Hematopoietic multipotent progenitor cell treated with erythropoietin and hydrocortisone succinate and interleukin-3 and kit ligand, for 4 days (in vitro differentiated cells): ENCODE measurements at regions not wholly inside any gene's neighbourhood (a gene's known extent, or its start where the extent isn't known, plus 50 kb on each side); places are given as distances from the start of the nearest gene placed in this dataset.

Experiments
- DNase-seq: peaks from one replicate; pipeline ENCODE4 v3.0.0-alpha.2; 2015

- no peak for DNase-seq
These were observed 198.7 kb upstream of the ZNF507 start for GRCh38 chr19:32146664-32147063.

DNA sequence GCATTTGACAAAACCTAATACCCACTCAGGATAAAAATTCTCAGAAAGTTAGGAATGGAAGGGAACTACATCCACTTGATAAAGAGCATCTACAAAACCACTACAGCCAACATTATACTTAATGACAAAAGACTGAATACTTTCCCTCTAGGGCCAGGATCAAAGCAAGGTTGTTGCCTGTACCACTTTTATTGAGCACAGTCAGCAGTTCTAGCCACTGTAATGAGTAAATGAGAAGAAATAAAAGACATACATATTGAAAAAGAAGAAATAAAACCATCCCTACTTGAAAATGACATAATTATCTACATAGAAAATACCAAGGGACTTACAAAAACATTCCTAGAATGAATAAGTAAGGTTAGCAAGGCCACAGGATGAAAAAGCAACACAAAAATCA, 194.8 kb upstream of the ZNF507 start:
- DNase-seq = no peak

DNA sequence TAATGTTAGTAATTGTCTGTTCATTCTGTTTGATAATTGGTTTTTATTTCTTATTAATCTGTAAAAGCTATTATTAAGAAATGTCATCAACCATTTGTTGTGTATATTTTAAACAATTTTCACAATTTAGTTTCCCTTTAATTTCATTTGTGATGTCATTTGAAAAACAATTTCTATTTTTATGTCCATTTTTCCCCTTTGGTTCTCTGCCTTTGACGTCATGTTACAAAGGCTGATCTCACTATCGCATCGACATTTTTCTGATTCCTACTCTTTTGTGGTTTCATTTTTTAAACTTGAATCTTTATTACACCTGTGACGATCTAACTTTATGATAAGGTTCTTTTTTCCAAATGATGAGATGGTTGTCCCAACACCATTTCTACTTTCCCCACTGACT, 191.0 kb upstream of the ZNF507 start:
- DNase-seq = no peak

DNA sequence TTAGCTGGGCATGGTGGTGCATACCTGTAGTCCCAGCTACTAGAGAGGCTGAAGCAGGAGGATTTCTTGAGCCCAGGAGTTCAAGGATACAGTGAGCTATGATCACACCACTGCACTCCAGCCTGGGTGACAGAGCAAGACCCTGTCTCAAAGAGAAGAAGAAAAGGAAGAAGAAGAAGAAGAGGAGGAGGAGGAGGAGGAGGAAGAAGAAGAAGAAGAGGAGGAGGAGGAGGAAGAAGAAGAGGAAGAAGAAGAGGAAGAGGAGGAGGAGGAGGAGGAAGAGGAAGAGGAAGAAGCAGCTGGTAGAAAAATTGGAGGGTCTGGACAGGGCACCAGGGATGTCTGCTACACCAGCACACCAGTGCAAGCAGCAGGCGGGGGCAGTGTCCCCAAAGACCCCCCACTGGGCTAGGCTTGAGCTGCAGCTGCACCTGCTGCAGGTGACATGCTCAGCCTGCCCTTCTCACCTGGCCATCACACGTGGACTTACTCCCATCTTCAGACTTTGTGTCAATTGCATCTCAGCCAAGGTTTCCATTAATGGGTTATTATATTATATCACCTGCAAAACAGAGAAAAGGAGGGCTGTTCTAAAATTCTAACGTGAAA, 180.9 kb upstream of the ZNF507 start:
- no peak for DNase-seq

- no peak for DNase-seq
These were observed 180.3 kb upstream of the ZNF507 start for GRCh38 chr19:32165141-32165540.

GRCh38 chr19:32165750-32166149, 179.7 kb upstream of the ZNF507 start:
- no peak for DNase-seq

- no peak for DNase-seq
These were observed 179.2 kb upstream of the ZNF507 start for GRCh38 chr19:32166238-32166637.

- DNase-seq = no peak
These were observed 177.3 kb upstream of the ZNF507 start for GRCh38 chr19:32168111-32168510.

GRCh38 chr19:32168606-32169005, 176.8 kb upstream of the ZNF507 start:
- no peak for DNase-seq

DNA sequence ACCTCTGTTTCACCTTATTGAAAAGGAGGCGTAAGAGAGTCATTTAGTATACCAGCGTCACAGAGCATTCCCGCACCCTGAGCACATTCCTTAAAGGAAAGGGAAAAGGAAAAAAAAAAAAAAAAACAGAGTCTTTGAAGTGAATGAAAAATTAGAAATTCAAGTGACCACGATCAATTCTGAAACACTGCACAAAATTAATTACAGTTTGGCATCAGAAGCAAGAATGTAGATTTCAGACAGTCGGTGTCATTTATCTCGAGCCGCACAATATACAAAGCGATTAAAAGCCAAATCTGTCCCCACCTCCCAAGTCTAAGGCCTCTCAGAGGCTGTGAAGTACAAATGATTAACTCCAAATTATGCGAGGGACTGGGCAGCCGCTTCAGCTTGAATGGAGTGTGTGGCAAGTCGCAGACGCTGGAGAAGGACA, 173.7 kb upstream of the ZNF507 start:
- no peak for DNase-seq

DNA sequence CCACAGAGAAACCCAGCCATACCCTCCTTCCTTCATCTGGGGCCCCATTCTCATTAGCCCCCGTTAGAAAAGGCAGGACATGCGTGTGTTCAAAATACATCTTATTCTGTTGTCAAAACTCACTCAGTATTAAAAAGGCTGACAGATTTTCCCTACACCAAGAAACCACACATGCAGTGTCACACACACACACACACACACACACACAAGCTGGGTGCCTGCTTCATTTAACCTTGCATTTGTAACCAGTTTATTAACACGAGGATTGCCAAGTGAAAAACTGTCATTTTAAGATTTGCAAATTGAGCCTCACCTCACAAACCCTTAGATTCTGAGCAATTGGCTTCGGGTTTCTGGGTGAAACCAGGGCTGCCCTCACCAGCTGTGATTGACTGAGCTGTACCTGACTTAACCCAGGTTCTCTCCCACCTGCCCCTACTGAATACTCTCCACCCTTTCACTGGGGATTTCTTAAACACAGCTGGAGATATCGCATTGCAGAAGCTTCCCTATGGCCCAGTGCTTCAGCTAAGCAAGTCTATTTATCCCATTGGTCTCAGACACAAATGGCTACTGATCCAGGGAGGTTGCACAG, 172.7 kb upstream of the ZNF507 start:
- no peak for DNase-seq

DNA sequence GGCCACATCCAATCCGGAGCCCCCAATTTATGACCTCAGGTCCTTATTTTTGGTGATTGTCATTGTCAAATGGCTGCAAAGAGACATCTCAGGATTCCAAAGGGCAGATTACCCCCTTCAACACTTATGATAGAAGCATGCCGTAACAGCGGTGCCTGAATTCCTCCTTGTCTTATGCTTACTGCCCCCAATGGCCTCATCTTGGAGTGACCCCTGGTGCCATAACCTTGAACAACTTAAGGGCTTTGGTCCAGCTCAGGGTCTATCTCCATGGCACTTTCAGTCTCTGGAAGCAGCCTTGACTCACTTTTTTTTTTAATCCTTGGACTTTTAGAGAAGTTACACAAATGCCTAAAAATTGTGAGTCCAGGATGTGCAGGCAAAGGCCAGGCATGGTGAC, 171.6 kb upstream of the ZNF507 start:
- DNase-seq = no peak

DNA sequence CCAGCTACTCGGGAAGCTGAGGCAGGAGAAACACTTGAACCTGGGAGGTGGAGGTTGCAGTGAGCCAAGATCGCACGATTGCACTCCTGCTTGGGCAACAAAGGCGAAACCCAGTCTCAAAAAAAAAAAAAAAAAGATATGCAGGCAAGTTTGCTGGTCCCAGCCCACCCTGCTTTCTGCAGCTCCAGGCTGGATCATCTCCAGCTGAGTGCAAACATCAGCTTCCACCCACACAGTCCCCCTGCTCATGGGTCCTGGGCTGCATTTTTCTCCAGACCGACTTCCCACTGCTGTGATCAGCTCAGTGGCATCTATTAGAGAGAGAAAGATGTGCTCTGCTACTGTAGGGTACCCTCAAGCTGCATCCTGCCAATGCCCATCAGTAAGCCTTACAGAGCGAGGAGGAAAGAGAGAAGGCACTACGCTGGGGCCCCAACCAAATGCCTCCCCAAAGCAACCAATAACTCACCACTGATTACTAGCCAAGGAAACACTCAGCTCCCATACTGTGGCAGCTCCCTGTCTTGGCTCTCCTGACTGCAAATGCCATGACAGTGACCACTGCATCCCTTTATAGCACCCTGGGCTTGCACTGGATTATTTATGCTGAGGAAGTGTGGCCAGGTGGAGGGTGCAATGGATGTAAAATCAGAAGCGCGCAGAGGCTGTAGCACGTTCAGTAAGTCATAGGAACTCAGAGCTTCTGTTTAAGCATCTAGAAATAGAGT, 170.9 kb upstream of the ZNF507 start:
- no peak for DNase-seq

GRCh38 chr19:32176591-32176990, 168.8 kb upstream of the ZNF507 start:
- no peak for DNase-seq

DNA sequence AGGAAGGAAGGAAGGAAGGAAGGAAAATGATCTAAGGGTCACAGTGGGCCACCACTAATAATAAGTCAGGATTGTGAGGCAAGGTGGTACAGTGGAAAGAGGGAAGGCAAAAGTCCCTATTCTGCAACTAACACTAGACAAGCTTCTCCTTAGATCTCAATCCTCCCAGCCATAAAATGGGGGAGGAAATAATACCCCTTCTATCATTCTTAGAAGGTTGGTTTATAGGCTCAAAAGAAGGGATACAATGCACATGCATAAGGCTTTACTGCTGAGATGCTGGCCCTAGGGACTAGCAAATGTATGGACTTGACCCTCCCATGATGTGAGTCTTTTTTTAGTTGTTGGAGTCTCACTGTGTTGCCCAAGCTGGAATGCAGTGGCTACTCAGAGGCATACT, 167.7 kb upstream of the ZNF507 start:
- DNase-seq = no peak

- no peak for DNase-seq
These were observed 167.0 kb upstream of the ZNF507 start for GRCh38 chr19:32178401-32178800.

DNA sequence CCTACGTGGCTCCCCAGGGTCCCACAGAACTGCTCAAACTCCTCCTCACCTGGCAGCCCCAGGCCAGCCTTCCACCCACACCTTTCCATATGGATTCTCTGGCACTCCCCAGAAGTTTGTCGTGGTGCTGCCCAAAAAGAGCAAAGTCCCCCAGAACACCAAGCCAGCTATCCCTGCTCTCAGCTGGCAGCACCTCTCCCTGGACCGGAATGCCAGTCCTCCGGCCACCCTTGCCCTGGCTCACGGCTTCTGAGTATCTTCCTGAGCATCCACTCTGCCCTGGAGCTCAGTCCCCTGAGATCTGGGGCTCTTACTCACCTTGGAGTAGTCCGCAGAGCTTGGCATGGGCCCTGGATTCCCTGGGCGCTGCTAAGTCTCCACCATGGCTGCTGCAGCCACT, 166.5 kb upstream of the ZNF507 start:
- no peak for DNase-seq

DNA sequence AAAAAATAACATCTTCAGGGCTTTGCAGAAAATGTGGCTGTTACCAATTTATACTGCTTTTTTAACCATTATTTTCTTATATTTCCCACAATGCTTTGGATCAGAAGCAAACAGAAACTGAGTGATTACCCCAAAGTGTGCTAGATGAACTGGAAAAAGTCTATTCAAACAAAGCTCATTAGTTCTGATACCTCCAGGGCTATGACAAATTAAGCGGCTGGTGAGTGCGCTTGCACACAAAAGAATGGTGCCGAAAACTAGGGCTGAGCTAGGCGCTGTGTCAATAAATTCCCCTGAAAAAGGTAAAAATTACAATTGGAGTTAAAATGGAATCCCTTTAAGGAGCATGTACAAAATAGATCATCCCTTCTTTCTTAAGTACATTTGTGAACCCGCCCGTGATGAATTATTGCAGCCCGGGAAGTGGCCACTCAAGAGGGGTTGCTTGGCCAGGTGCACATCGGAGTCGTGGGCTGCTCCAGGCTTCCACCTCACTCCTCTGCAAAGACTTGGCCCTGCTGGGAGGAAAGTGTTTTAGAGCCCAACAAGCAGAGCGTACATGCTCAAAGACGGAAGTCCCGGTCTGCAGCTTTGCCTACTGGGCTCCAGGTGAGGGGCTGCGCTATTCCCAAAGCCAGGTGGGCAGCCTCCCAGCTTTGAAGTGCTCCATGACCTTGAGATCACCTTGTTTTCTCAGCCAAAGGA, 164.0 kb upstream of the ZNF507 start:
- no peak for DNase-seq

DNA sequence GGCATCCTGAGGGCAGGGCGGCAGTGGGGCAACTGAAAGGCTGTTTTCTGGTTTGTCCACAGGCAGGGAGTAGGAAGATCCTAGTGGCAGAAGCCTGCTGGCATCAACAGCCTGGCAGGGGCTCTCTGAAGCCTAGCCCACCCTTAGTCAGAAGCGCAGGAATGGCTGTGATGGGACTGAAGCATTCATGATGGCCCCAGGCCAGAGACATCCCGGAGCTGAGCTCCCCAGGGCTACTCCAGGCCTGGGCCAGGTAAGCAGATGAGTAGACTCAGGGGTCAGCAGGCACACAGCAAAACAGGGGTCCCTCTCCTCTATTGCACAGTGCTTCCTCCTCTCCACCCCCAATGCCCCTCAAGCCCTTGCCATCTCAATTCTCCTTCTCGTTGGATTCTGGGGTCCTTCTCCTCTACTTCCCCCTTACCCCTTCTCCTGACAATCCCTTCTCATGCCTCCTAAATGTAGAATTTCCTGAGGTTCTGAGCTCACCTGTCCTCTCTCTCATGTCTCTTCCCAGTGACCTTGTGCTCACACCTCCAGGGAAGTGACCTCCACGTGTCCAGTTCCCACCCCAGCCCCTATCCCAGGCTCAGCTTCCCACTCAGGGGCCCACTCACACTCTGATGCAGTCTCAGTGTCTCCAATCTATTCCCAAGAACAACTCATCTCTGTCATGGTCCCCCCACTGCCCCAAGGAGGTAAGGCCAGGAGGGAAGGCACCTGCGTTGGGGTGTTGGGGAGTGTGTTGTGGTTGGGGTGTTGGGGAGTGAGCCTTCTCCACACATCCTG, 158.7 kb upstream of the ZNF507 start:
- no peak for DNase-seq

DNA sequence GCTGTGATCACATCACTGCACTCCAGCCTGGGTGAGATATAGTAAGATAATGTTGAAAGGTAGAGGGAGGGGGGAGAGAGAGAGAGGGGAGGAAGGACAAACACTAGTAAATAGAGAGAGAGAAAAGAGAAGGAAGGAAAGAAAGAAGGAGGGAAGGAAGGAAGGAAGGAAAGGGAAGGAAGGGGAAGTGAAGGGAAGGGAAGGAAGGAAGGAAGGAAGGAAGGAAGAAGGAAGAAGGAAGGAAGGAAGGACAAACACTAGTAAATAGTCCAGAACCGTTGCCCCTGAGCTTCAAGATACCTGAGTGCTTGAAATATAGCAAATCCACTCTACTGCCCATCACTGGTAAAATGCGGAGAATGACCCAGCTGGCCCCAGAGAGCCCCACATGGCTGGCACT, 156.5 kb upstream of the ZNF507 start:
- DNase-seq = no peak

DNA sequence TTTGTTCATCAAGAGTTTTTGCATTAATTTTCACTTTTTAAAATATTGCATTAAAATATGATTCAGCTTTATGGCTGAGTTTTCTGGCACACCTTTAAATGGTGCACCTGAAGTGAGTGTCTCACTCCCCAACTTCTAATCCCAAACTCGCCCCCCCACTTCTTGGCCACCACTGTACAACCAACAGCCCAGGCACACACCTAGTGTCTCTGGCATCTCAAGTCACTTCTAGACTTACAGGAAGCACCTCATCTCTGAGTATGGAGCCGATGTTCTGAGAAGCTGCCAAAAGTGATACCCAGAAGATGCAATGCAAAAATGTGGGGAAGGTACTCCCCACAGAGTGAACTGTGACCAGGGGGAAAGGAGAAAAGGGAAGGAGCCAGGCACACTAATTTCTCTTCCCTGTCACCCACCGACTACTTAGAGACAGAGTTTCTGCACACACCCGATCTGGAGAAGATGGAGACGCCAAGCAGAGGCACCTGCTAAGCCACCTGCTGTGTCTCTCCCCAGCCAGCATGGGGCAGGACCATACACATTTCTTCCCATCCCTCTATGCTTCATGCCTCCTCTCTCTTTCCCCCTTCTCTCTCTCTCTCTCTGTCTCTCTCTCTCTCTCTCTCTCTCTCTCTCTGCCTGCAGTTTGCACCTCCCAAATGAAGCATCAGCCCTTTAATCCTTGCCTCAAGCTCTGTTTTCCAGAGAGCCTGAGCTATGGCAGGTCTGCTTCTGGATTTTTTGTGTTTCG, 155.3 kb upstream of the ZNF507 start:
- DNase-seq = no peak

DNA sequence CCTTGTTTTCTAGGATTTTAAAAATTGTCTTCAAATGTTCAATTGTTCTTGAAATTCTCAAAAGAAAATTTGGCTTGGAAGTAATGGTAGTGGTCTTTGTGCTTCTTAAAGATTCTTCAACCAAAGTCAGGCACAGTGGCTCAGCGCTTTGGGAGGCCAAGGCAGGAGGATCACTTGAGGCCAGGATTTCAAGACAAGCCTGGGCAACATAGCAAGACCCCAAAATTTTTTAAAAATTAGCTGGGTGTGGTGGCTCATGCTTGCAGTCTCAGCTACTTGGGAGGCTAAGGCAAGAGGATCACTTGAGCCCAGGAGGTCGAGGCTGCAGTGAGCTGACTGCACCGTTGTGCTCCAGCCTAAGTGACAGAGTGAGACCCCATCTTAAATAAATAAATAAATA, 153.5 kb upstream of the ZNF507 start:
- DNase-seq = no peak
